ENCODE measurements at regions not wholly inside any gene's neighbourhood (a gene's known extent, or its start where the extent isn't known, plus 50 kb on each side); places are given as distances from the start of the nearest gene placed in this dataset.

- DNase-seq, result no peak
Measured at GRCh38 chr10:131760416-131761166, 140.2 kb upstream of the PPP2R2D start.

GRCh38 chr10:131762789-131763696 lies 137.8 kb upstream of the PPP2R2D start:
- DNase-seq, result no peak

GRCh38 chr10:131764929-131765328 lies 135.9 kb upstream of the PPP2R2D start:
- DNase-seq, result no peak

- DNase-seq, result no peak
Measured at GRCh38 chr10:131766096-131766495, 134.7 kb upstream of the PPP2R2D start.

GRCh38 chr10:131767716-131768115 lies 133.1 kb upstream of the PPP2R2D start:
- DNase-seq, result no peak

- no peak for DNase-seq
Measured at GRCh38 chr10:131769571-131770410, 131.0 kb upstream of the PPP2R2D start.

GRCh38 chr10:131770946-131771633 lies 129.7 kb upstream of the PPP2R2D start:
- no peak for DNase-seq

GRCh38 chr10:131771634-131772358 lies 129.0 kb upstream of the PPP2R2D start:
- no peak for DNase-seq

- DNase-seq, result no peak
Measured at GRCh38 chr10:131772441-131772840, 128.4 kb upstream of the PPP2R2D start.

- DNase-seq, result no peak
Measured at GRCh38 chr10:131773370-131774343, 127.2 kb upstream of the PPP2R2D start.

- no peak for DNase-seq
Measured at GRCh38 chr10:131774681-131775085, 126.1 kb upstream of the PPP2R2D start.

GRCh38 chr10:131775433-131775832 lies 125.4 kb upstream of the PPP2R2D start:
- DNase-seq, result no peak

GRCh38 chr10:131775833-131776232 lies 125.0 kb upstream of the PPP2R2D start:
- DNase-seq, result no peak

GRCh38 chr10:131776496-131776895 lies 124.3 kb upstream of the PPP2R2D start:
- DNase-seq, result no peak

- no peak for DNase-seq
Measured at GRCh38 chr10:131777162-131777561, 123.6 kb upstream of the PPP2R2D start.

- DNase-seq, result no peak
Measured at GRCh38 chr10:131777921-131778320, 122.9 kb upstream of the PPP2R2D start.

GRCh38 chr10:131778385-131778784 lies 122.4 kb upstream of the PPP2R2D start:
- no peak for DNase-seq

GRCh38 chr10:131778842-131779241 lies 122.0 kb upstream of the PPP2R2D start:
- no peak for DNase-seq

- no peak for DNase-seq
Measured at GRCh38 chr10:131779661-131780394, 121.0 kb upstream of the PPP2R2D start.

GRCh38 chr10:131781076-131781475 lies 119.7 kb upstream of the PPP2R2D start:
- no peak for DNase-seq
